ENCODE measurements at regions not wholly inside any gene's neighbourhood (a gene's known extent, or its start where the extent isn't known, plus 50 kb on each side); places are given as distances from the start of the nearest gene placed in this dataset.

DNA sequence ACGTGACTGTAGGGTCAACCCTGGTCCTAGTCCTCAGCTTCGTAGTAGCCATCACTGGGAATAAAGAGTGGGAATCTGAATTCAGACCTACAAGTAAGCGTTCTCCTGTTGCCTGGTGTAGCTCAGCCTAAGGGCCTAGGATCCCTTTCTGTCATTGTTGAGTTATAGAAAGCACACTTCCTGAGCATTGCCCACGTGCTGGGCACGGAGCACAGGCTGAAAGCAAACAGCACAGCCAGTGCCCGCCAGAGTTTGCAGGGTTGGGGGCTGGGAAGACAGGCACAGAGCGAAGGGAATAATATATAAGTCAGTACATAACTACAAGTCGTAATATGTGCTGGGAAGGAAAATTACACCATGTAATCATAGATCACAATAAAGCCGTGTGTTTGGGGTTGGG lies 166.3 kb downstream of the TBXT start:
- Histone ChIP-seq H3K4me3 (ENCODE audit: low read length in 3 of 3) (no peak overlapping the region), H3K4me1 (ENCODE audit: control insufficient read depth in 2 of 3, insufficient read depth in 2 of 3, low read depth in 1 of 3, low read length in 3 of 3) (peaks cover 0 to under 1% (median 0%) of the 10 kb centered on the region in 3 donors), H3K9me3 (ENCODE audit: control insufficient read depth in 2 of 3, insufficient read depth in 1 of 3, low read length in 3 of 3) (no peaks in the 10 kb centered on the region), H3K27ac (ENCODE audit: low read depth in 2 of 2, low read length in 2 of 2) (no peak overlapping the region), H3K27me3 (ENCODE audit: control insufficient read depth, insufficient read depth, low read length) (no peaks in the 10 kb centered on the region), H3K36me3 (ENCODE audit: control insufficient read depth in 2 of 3, insufficient read depth in 3 of 3, low read length in 3 of 3) (no peaks in the 10 kb centered on the region), H3K9ac (ENCODE audit: low read length in 3 of 3) (no peak overlapping the region)
- DNase-seq (no peak), FAIRE-seq (no peak)
- intact Hi-C loops (cut with DNase I), result no loop called here
- TF ChIP-seq, protein P1, sequence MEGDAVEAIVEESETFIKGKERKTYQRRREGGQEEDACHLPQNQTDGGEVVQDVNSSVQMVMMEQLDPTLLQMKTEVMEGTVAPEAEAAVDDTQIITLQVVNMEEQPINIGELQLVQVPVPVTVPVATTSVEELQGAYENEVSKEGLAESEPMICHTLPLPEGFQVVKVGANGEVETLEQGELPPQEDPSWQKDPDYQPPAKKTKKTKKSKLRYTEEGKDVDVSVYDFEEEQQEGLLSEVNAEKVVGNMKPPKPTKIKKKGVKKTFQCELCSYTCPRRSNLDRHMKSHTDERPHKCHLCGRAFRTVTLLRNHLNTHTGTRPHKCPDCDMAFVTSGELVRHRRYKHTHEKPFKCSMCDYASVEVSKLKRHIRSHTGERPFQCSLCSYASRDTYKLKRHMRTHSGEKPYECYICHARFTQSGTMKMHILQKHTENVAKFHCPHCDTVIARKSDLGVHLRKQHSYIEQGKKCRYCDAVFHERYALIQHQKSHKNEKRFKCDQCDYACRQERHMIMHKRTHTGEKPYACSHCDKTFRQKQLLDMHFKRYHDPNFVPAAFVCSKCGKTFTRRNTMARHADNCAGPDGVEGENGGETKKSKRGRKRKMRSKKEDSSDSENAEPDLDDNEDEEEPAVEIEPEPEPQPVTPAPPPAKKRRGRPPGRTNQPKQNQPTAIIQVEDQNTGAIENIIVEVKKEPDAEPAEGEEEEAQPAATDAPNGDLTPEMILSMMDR (IDR thresholded peaks at IDR 0.05; ENCODE audit: borderline replicate concordance, extremely low read depth, insufficient read depth), result no peak

DNA sequence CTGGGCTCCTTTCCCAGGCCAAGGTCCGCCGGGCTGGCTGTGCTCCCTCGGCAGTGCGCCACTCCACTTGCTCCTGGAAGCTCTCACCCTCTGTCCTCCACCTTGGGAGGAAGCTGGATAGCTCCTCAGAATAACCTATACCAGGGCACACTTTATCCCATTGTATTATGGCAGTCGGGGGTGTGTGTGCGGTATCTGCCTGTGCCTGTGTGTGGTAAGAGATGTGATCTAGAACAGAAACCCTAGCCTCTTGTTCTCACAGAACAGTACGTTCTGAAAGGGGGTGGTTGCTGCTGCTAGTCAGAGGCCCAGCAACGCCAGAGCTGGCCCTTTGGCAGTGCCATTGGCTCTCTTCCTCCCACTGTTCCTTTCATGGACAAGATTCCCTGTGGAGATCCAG lies 168.4 kb downstream of the TBXT start:
- H3K27ac ChIP-seq (ENCODE audit: low read depth in 2 of 2, low read length in 2 of 2), result no peak overlapping the region
- no peaks in the 10 kb centered on the region for H3K9me3 ChIP-seq (ENCODE audit: control insufficient read depth in 2 of 3, insufficient read depth in 1 of 3, low read length in 3 of 3)
- H3K36me3 ChIP-seq (ENCODE audit: control insufficient read depth in 2 of 3, insufficient read depth in 3 of 3, low read length in 3 of 3), result no peaks in the 10 kb centered on the region
- no peak for FAIRE-seq
- no peak overlapping the region for H3K4me3 ChIP-seq (ENCODE audit: low read length in 3 of 3)
- TF ChIP-seq, protein P1 (IDR thresholded peaks at IDR 0.05; ENCODE audit: borderline replicate concordance, extremely low read depth, insufficient read depth), result no peak
- no peak overlapping the region for H3K9ac ChIP-seq (ENCODE audit: low read length in 3 of 3)
- no peaks in the 10 kb centered on the region for H3K27me3 ChIP-seq (ENCODE audit: control insufficient read depth, insufficient read depth, low read length)
- intact Hi-C loops (cut with DNase I), result no loop called here
- no peak for DNase-seq
- no peaks in the 10 kb centered on the region for H3K4me1 ChIP-seq (ENCODE audit: control insufficient read depth in 2 of 3, insufficient read depth in 2 of 3, low read depth in 1 of 3, low read length in 3 of 3)

DNA sequence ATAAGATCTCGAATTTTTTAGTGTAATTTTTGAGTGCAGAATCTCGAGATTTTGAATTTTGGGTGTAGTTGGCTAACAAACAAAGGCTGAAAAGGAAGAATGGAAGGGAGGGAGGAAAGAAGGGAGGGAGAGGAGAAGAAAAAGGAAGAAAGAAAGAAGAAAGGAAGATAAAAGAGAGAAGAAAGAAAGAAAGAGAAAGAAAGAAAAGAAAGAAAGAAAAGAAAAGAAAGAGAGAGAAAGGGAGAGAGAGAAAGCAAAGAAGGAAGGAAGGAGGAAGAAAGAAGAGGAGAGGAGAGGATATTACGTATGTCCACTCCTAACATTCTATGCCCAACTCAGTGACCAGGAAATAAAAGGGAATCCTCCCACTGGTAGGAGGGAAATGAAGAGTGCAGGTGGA lies 169.6 kb downstream of the TBXT start:
- no peaks in the 10 kb centered on the region for H3K9me3 ChIP-seq (ENCODE audit: control insufficient read depth in 2 of 3, insufficient read depth in 1 of 3, low read length in 3 of 3)
- DNase-seq, result no peak
- H3K9ac ChIP-seq (ENCODE audit: low read length in 3 of 3), result no peak overlapping the region
- intact Hi-C loops (cut with DNase I), result no loop called here
- H3K4me3 ChIP-seq (ENCODE audit: low read length in 3 of 3), result no peak overlapping the region
- TF ChIP-seq, protein P1 (IDR thresholded peaks at IDR 0.05; ENCODE audit: borderline replicate concordance, extremely low read depth, insufficient read depth), result no peak
- H3K36me3 ChIP-seq (ENCODE audit: control insufficient read depth in 2 of 3, insufficient read depth in 3 of 3, low read length in 3 of 3), result no peaks in the 10 kb centered on the region
- no peak for FAIRE-seq
- no peak overlapping the region for H3K27ac ChIP-seq (ENCODE audit: low read depth in 2 of 2, low read length in 2 of 2)
- no peaks in the 10 kb centered on the region for H3K4me1 ChIP-seq (ENCODE audit: control insufficient read depth in 2 of 3, insufficient read depth in 2 of 3, low read depth in 1 of 3, low read length in 3 of 3)
- H3K27me3 ChIP-seq (ENCODE audit: control insufficient read depth, insufficient read depth, low read length), result no peaks in the 10 kb centered on the region

DNA sequence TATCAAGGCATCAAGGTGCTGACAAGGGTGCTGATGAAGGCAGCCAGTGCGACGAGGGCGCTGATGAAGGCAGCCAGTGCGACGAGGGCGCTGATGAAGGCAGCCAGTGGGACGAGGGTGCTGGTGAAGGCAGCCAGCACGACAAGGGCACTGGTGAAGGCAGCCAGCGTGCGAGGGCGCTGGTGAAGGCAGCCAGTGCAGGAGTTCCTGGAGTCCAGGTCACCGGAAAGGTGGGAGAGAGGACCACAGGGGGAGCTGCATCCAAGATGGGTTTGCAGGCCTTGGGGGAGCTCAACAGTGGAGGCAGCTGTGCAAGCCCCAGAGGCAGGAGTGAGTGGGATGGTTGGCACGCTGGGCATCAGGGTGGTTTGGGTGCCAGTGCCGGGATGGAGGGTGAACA lies 176.3 kb downstream of the TBXT start:
- Histone ChIP-seq H3K36me3 (ENCODE audit: control insufficient read depth in 2 of 3, insufficient read depth in 3 of 3, low read length in 3 of 3) (no peaks in the 10 kb centered on the region), H3K27me3 (ENCODE audit: control insufficient read depth, insufficient read depth, low read length) (peaks cover 25% of the 10 kb centered on the region), H3K4me1 (ENCODE audit: control insufficient read depth in 2 of 3, insufficient read depth in 2 of 3, low read depth in 1 of 3, low read length in 3 of 3) (peaks cover 0 to 6% (median 0%) of the 10 kb centered on the region in 3 donors), H3K9me3 (ENCODE audit: control insufficient read depth in 2 of 3, insufficient read depth in 1 of 3, low read length in 3 of 3) (no peaks in the 10 kb centered on the region), H3K9ac (ENCODE audit: low read length in 3 of 3) (no peak overlapping the region), H3K27ac (ENCODE audit: low read depth in 2 of 2, low read length in 2 of 2) (no peak overlapping the region), H3K4me3 (ENCODE audit: low read length in 3 of 3) (no peak overlapping the region)
- FAIRE-seq (no peak), DNase-seq (no peak)
- TF ChIP-seq, protein P1 (IDR thresholded peaks at IDR 0.05; ENCODE audit: borderline replicate concordance, extremely low read depth, insufficient read depth), result no peak
- intact Hi-C loops (cut with DNase I), result no loop called here

All from kidney (tissue), 13 donors.